ENCODE measurements at regions not wholly inside any gene's neighbourhood (a gene's known extent, or its start where the extent isn't known, plus 50 kb on each side); places are given as distances from the start of the nearest gene placed in this dataset.

DNA sequence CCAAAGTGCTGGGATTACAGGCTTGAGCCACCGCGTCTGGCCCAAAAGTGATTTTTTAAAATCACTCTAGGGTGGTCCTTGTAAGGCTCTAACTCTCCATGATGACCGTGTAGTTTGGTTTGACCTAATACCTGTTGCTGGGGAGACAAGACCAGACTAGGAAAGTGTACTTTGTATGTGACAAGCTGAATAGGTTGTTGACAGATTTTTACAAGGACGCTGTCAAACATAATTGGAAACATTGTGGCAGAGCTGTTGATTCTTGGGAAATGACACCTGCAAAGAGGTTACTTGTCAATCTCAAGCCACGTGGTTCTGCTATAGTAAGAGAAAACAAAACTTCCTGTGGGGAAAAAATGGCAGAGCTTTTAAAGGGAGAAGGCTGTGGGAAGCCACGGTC, 802.4 kb upstream of the HS3ST1 start:
- TF ChIP-seq FOXP2 (optimal IDR thresholded peaks at IDR 0.05; ENCODE audit: borderline replicate concordance, extremely low read depth, extremely low read length, insufficient read depth) (no peak), SIN3A (IDR thresholded peaks at IDR 0.05; ENCODE audit: borderline replicate concordance, insufficient read depth, low read length) (no peak), TAF1 (IDR thresholded peaks at IDR 0.05; ENCODE audit: borderline replicate concordance, insufficient read depth, low read length) (no peak)

DNA sequence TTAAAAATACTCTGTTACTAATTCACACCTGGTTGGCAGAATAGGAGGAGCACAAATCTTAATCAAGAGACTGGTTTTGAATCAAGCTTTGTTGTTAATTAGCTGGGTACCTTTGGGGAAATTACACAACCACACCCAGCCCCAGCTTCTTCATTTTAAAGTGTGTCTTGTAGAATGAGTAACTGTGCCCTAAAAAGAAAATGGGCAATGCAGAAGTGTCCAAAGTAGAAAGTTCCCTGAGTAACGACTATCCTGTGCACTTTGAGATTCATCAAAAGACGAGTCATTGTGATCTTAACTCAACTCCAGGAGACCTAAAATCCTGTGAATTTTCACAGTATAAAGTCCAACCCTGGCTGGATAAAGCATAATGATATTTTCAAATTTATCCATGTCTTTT, 792.3 kb upstream of the HS3ST1 start:
- TF ChIP-seq SIN3A (IDR thresholded peaks at IDR 0.05; ENCODE audit: borderline replicate concordance, insufficient read depth, low read length) (no peak), POLR2AphosphoS5 (IDR thresholded peaks at IDR 0.05; ENCODE audit: low read depth, low read length) (no peak), TAF1 (IDR thresholded peaks at IDR 0.05; ENCODE audit: borderline replicate concordance, insufficient read depth, low read length) (no peak), FOXP2 (optimal IDR thresholded peaks at IDR 0.05; ENCODE audit: borderline replicate concordance, extremely low read depth, extremely low read length, insufficient read depth) (no peak)
- TF ChIP-seq, protein P1, sequence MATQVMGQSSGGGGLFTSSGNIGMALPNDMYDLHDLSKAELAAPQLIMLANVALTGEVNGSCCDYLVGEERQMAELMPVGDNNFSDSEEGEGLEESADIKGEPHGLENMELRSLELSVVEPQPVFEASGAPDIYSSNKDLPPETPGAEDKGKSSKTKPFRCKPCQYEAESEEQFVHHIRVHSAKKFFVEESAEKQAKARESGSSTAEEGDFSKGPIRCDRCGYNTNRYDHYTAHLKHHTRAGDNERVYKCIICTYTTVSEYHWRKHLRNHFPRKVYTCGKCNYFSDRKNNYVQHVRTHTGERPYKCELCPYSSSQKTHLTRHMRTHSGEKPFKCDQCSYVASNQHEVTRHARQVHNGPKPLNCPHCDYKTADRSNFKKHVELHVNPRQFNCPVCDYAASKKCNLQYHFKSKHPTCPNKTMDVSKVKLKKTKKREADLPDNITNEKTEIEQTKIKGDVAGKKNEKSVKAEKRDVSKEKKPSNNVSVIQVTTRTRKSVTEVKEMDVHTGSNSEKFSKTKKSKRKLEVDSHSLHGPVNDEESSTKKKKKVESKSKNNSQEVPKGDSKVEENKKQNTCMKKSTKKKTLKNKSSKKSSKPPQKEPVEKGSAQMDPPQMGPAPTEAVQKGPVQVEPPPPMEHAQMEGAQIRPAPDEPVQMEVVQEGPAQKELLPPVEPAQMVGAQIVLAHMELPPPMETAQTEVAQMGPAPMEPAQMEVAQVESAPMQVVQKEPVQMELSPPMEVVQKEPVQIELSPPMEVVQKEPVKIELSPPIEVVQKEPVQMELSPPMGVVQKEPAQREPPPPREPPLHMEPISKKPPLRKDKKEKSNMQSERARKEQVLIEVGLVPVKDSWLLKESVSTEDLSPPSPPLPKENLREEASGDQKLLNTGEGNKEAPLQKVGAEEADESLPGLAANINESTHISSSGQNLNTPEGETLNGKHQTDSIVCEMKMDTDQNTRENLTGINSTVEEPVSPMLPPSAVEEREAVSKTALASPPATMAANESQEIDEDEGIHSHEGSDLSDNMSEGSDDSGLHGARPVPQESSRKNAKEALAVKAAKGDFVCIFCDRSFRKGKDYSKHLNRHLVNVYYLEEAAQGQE (IDR thresholded peaks at IDR 0.05; ENCODE audit: insufficient read depth in 1 of 2, low read depth in 2 of 2, low read length in 2 of 2), result no peak

- TF ChIP-seq FOXP2 (optimal IDR thresholded peaks at IDR 0.05; ENCODE audit: borderline replicate concordance, extremely low read depth, extremely low read length, insufficient read depth), result no peak
- TF ChIP-seq TAF1 (IDR thresholded peaks at IDR 0.05; ENCODE audit: borderline replicate concordance, insufficient read depth, low read length), result no peak
- TF ChIP-seq, protein P1 (IDR thresholded peaks at IDR 0.05; ENCODE audit: insufficient read depth in 1 of 2, low read depth in 2 of 2, low read length in 2 of 2), result no peak
- TF ChIP-seq SIN3A (IDR thresholded peaks at IDR 0.05; ENCODE audit: borderline replicate concordance, insufficient read depth, low read length), result no peak
- no peak for TF ChIP-seq POLR2AphosphoS5 (IDR thresholded peaks at IDR 0.05; ENCODE audit: low read depth, low read length)
Measured at GRCh38 chr4:12211636-12212035, 782.9 kb upstream of the HS3ST1 start.

DNA sequence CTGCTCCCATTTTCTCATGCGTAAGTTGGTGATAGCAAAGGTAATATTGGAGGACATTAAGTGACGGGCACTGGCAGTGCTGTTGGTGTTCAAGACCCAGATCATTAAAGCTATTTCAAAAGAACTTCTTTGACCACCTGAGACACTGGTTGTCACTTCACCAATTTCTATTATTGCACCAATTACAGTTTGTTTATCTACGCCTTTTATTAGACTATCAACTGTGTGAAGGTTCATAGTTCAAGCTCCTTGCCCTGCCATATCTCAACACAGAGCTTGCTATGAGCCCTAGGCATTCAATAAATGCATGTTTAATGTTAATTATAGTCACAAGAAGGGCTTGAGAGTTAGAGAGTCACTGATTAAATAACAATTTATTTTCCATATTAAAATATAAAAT, 778.7 kb upstream of the HS3ST1 start:
- TF ChIP-seq SIN3A (IDR thresholded peaks at IDR 0.05; ENCODE audit: borderline replicate concordance, insufficient read depth, low read length), result no peak

GRCh38 chr4:12206091-12206490, 777.4 kb upstream of the HS3ST1 start:
- no peak for TF ChIP-seq SIN3A (IDR thresholded peaks at IDR 0.05; ENCODE audit: borderline replicate concordance, insufficient read depth, low read length)
- TF ChIP-seq, protein P1 (IDR thresholded peaks at IDR 0.05; ENCODE audit: insufficient read depth in 1 of 2, low read depth in 2 of 2, low read length in 2 of 2), result no peak
- no peak for TF ChIP-seq POLR2AphosphoS5 (IDR thresholded peaks at IDR 0.05; ENCODE audit: low read depth, low read length)
- no peak for TF ChIP-seq FOXP2 (optimal IDR thresholded peaks at IDR 0.05; ENCODE audit: borderline replicate concordance, extremely low read depth, extremely low read length, insufficient read depth)
- no peak for TF ChIP-seq TAF1 (IDR thresholded peaks at IDR 0.05; ENCODE audit: borderline replicate concordance, insufficient read depth, low read length)

GRCh38 chr4:12203945-12204344, 775.3 kb upstream of the HS3ST1 start:
- no peak for TF ChIP-seq FOXP2 (optimal IDR thresholded peaks at IDR 0.05; ENCODE audit: borderline replicate concordance, extremely low read depth, extremely low read length, insufficient read depth)
- no peak for TF ChIP-seq SIN3A (IDR thresholded peaks at IDR 0.05; ENCODE audit: borderline replicate concordance, insufficient read depth, low read length)
- no peak for TF ChIP-seq POLR2AphosphoS5 (IDR thresholded peaks at IDR 0.05; ENCODE audit: low read depth, low read length)
- no peak for TF ChIP-seq TAF1 (IDR thresholded peaks at IDR 0.05; ENCODE audit: borderline replicate concordance, insufficient read depth, low read length)
- TF ChIP-seq, protein P1 (IDR thresholded peaks at IDR 0.05; ENCODE audit: insufficient read depth in 1 of 2, low read depth in 2 of 2, low read length in 2 of 2), result no peak
